Neural progenitor cell (in vitro differentiated cells): ENCODE measurements at regions not wholly inside any gene's neighbourhood (a gene's known extent, or its start where the extent isn't known, plus 50 kb on each side); places are given as distances from the start of the nearest gene placed in this dataset.

Source experiments
- DNase-seq: peaks from one replicate; pipeline ENCODE4 v3.0.0-alpha.2; 2016; ENCODE audit warnings: low spot score
- H2AFZ ChIP-seq: fragments of 200-600 bp; sonication (generic); replicated peaks from 2 replicates; pipeline ENCODE4 v1.6.1; 2016; ENCODE audit warnings: antibody characterized with exemption
- H3F3A ChIP-seq: fragments of 200-600 bp; sonication (generic); 2 replicates; pipeline ENCODE4 v1.6.1; 2016; ENCODE audit warnings: antibody characterized with exemption, low read depth
- H3K27ac ChIP-seq: fragments of 200-600 bp; sonication (generic); 2 replicates; pipeline ENCODE4 v1.5.1; 2016; ENCODE audit warnings: mild to moderate bottlenecking
- H3K27me3 ChIP-seq: fragments of 200-600 bp; sonication (generic); 2 replicates; pipeline ENCODE4 v1.6.1; 2016; ENCODE audit warnings: mild to moderate bottlenecking, moderate library complexity
- H3K36me3 ChIP-seq: fragments of 200-600 bp; sonication (generic); 2 replicates; pipeline ENCODE4 v1.5.1; 2016
- H3K4me1 ChIP-seq: fragments of 200-600 bp; sonication (generic); 2 replicates; pipeline ENCODE4 v1.6.1; 2016; ENCODE audit warnings: mixed run types
- H3K4me2 ChIP-seq: fragments of 200-600 bp; sonication (generic); 2 replicates; pipeline ENCODE4 v1.6.1; 2016
- H3K4me3 ChIP-seq: fragments of 200-600 bp; sonication (generic); 2 replicates; pipeline ENCODE4 v1.5.1; 2016
- H3K79me2 ChIP-seq: fragments of 200-600 bp; sonication (generic); 2 replicates; pipeline ENCODE4 v1.6.1; 2016; ENCODE audit warnings: low read depth
- H3K9ac ChIP-seq: fragments of 200-600 bp; sonication (generic); 2 replicates; pipeline ENCODE4 v1.6.1; 2016
- H3K9me3 ChIP-seq: fragments of 200-600 bp; sonication (generic); 2 replicates; pipeline ENCODE4 v1.5.1; 2016; ENCODE audit warnings: low read depth
- H4K20me1 ChIP-seq: fragments of 200-600 bp; sonication (generic); 2 replicates; pipeline ENCODE4 v1.6.1; 2016; ENCODE audit warnings: low read depth
- H3K27ac Mint-ChIP-seq: 3 replicates; pipeline ENCODE4 v1.8.0; 2021; ENCODE audit warnings: mixed read lengths
- H3K27me3 Mint-ChIP-seq: 2 replicates; pipeline ENCODE4 v1.8.0; 2022; ENCODE audit warnings: low read depth, mild to moderate bottlenecking, inconsistent platforms, moderate library complexity, mixed read lengths; ENCODE audit not compliant: insufficient read depth
- H3K36me3 Mint-ChIP-seq: 3 replicates; pipeline ENCODE4 v1.8.0; 2021; ENCODE audit warnings: mixed read lengths
- H3K4me1 Mint-ChIP-seq: 3 replicates; pipeline ENCODE4 v1.8.0; 2021; ENCODE audit warnings: mixed read lengths
- H3K4me3 Mint-ChIP-seq: 3 replicates; pipeline ENCODE4 v1.8.0; 2021; ENCODE audit warnings: mild to moderate bottlenecking, moderate library complexity, mixed read lengths
- H3K9me3 Mint-ChIP-seq: 3 replicates; pipeline ENCODE4 v1.8.0; 2020; ENCODE audit warnings: mixed read lengths
- CTCF ChIP-seq: fragments of 200-600 bp; sonication (generic); IDR thresholded peaks from 2 replicates; pipeline ENCODE4 v1.5.1; 2017; ENCODE audit warnings: antibody characterized with exemption, mild to moderate bottlenecking
- EZH2 ChIP-seq: fragments of 200-600 bp; sonication (generic); IDR thresholded peaks from 2 replicates; pipeline ENCODE4 v1.6.1; 2017; ENCODE audit warnings: antibody characterized with exemption, mild to moderate bottlenecking, moderate library complexity
- EZH2phosphoT487 ChIP-seq: fragments of 200-600 bp; sonication (generic); IDR thresholded peaks from 2 replicates; pipeline ENCODE4 v1.6.1; 2017; ENCODE audit warnings: antibody characterized with exemption

- no peaks in the 10 kb centered on the region for H3K79me2 ChIP-seq
- Mint-ChIP-seq H3K27ac (no peak overlapping the region), H3K9me3 (no peaks in the 10 kb centered on the region), H3K4me1 (peaks cover 22% of the 10 kb centered on the region), H3K4me3 (no peak overlapping the region), H3K27me3 (peaks cover 2% of the 10 kb centered on the region), H3K36me3 (no peaks in the 10 kb centered on the region)
- no peaks in the 10 kb centered on the region for H3K27me3 ChIP-seq
- no peaks in the 10 kb centered on the region for H3K36me3 ChIP-seq
- no peak overlapping the region for H3K27ac ChIP-seq
- TF ChIP-seq EZH2phosphoT487, result no peak
- TF ChIP-seq EZH2, result no peak
- TF ChIP-seq CTCF, result no peak
- H4K20me1 ChIP-seq, result no peaks in the 10 kb centered on the region
- H3F3A ChIP-seq, result no peaks in the 10 kb centered on the region
- no peak for DNase-seq
- H3K4me3 ChIP-seq, result no peak overlapping the region
- no peak overlapping the region for H3K4me2 ChIP-seq
- H3K9me3 ChIP-seq, result no peaks in the 10 kb centered on the region
- H3K9ac ChIP-seq, result no peak overlapping the region
- H3K4me1 ChIP-seq, result no peaks in the 10 kb centered on the region
- H2AFZ ChIP-seq, result no peak overlapping the region
Observed at GRCh38 chr6:104521176-104521575, 338.5 kb downstream of the HACE1 start.

DNA sequence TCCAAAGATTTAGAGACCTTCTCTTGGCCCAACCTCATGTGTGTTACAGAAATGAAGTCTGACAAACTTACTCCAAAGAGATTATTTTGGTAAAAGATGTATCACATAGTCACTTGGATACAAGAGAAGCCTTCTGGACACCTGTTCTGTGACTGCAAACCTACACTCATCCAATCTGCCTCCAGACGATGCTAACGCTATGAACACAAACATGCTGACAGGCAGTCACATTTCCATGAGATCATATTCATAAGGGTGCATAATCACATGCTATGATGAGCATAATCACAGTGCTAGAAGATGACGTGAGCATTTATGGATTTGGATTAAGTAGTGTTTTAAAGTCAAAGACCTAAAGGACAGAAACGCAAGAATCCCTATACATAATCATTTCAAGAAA is 340.2 kb downstream of the HACE1 start:
- H3K4me2 ChIP-seq, result no peak overlapping the region
- H3K4me3 Mint-ChIP-seq, result no peak overlapping the region
- no peak for DNase-seq
- peaks cover 2% of the 10 kb centered on the region for H3K27me3 Mint-ChIP-seq
- no peaks in the 10 kb centered on the region for H3F3A ChIP-seq
- H3K36me3 ChIP-seq, result no peaks in the 10 kb centered on the region
- H3K4me1 Mint-ChIP-seq, result peaks cover 12% of the 10 kb centered on the region
- no peaks in the 10 kb centered on the region for H3K36me3 Mint-ChIP-seq
- H4K20me1 ChIP-seq, result no peaks in the 10 kb centered on the region
- H3K4me1 ChIP-seq, result no peaks in the 10 kb centered on the region
- H3K79me2 ChIP-seq, result no peaks in the 10 kb centered on the region
- no peak overlapping the region for H3K27ac ChIP-seq
- H3K9me3 ChIP-seq, result no peaks in the 10 kb centered on the region
- H3K9ac ChIP-seq, result no peak overlapping the region
- H2AFZ ChIP-seq, result no peak overlapping the region
- H3K4me3 ChIP-seq, result no peak overlapping the region
- H3K27me3 ChIP-seq, result no peaks in the 10 kb centered on the region
- H3K9me3 Mint-ChIP-seq, result no peaks in the 10 kb centered on the region
- no peak overlapping the region for H3K27ac Mint-ChIP-seq
- TF ChIP-seq EZH2phosphoT487 (no peak), EZH2 (no peak)

GRCh38 chr6:104509355-104509754 is 350.4 kb downstream of the HACE1 start:
- Mint-ChIP-seq H3K27me3 (no peaks in the 10 kb centered on the region), H3K36me3 (no peaks in the 10 kb centered on the region), H3K4me1 (no peaks in the 10 kb centered on the region), H3K4me3 (no peak overlapping the region), H3K27ac (no peak overlapping the region), H3K9me3 (no peaks in the 10 kb centered on the region)
- Histone ChIP-seq H3K9me3 (no peaks in the 10 kb centered on the region), H3K79me2 (no peaks in the 10 kb centered on the region), H3K4me2 (no peak overlapping the region), H3K4me1 (no peaks in the 10 kb centered on the region), H3K36me3 (no peaks in the 10 kb centered on the region), H3K27me3 (peaks cover 30% of the 10 kb centered on the region), H3K4me3 (no peak overlapping the region), H2AFZ (no peak overlapping the region), H3K9ac (no peak overlapping the region), H3F3A (no peaks in the 10 kb centered on the region), H3K27ac (no peak overlapping the region), H4K20me1 (no peaks in the 10 kb centered on the region)
- TF ChIP-seq EZH2phosphoT487 (no peak), EZH2 (no peak), CTCF (no peak)
- no peak for DNase-seq

DNA sequence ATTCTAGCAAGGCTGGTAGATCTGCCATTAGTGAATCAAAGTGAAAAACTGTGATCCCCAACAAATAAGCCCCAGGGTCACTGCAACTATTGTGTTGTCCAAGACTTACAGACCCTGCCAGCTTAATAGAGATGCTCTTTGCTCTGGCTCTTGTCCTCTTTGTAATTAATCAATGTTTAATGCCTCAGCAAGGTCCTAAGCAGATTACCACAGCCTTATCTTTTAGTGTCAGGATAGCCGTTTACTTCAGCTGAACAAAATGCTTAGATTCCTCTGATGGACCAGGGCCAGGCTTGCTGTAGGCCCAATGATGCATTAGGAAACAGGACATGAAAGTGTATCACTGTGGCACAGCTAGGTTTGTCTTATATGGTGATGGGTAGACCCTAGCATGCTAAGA is 353.3 kb downstream of the HACE1 start:
- peak; percentile 37 for DNase-seq
- Histone ChIP-seq H3K27ac (no peak overlapping the region), H3F3A (no peaks in the 10 kb centered on the region), H3K4me3 (no peak overlapping the region), H3K36me3 (no peaks in the 10 kb centered on the region), H3K9me3 (no peaks in the 10 kb centered on the region), H2AFZ (no peak overlapping the region), H4K20me1 (no peaks in the 10 kb centered on the region), H3K9ac (no peak overlapping the region), H3K4me1 (no peaks in the 10 kb centered on the region), H3K79me2 (no peaks in the 10 kb centered on the region), H3K4me2 (no peak overlapping the region), H3K27me3 (peaks cover 30% of the 10 kb centered on the region)
- TF ChIP-seq EZH2 (no peak), EZH2phosphoT487 (peak; percentile 88), CTCF (no peak)
- no peaks in the 10 kb centered on the region for H3K9me3 Mint-ChIP-seq
- no peaks in the 10 kb centered on the region for H3K36me3 Mint-ChIP-seq
- H3K27me3 Mint-ChIP-seq, result no peaks in the 10 kb centered on the region
- no peak overlapping the region for H3K4me3 Mint-ChIP-seq
- H3K27ac Mint-ChIP-seq, result no peak overlapping the region
- H3K4me1 Mint-ChIP-seq, result no peaks in the 10 kb centered on the region
